ENCODE measurements at regions not wholly inside any gene's neighbourhood (a gene's known extent, or its start where the extent isn't known, plus 50 kb on each side); places are given as distances from the start of the nearest gene placed in this dataset.
"Not testable (repeated sequence)": the region's sequence is repeated elsewhere in the genome, so short reads cannot be mapped to it uniquely, and the experiment has no call there.

GRCh38 chr1:67902546-67903223 is 69.4 kb upstream of the GNG12 start:
- POLR2A ChIA-PET; H3K27me3 ChIP-seq (ENCODE audit: control insufficient read depth in 1 of 2, insufficient read depth in 2 of 2, low read length in 2 of 2); H3K9me3 ChIP-seq (ENCODE audit: control insufficient read depth in 1 of 2, insufficient read depth in 1 of 2, low read length in 2 of 2); H3K36me3 Mint-ChIP-seq (ENCODE audit: low read depth); H3K4me1 Mint-ChIP-seq (ENCODE audit: low read depth); H3K4me3 Mint-ChIP-seq; H3K27ac Mint-ChIP-seq; H3K36me3 ChIP-seq (ENCODE audit: insufficient read depth, low read length); H3K4me1 ChIP-seq (ENCODE audit: insufficient read depth, low read length); intact Hi-C loops (cut with DNase I, micrococcal nuclease); DNase-seq; CTCF ChIA-PET; H3K27ac ChIP-seq (ENCODE audit: low read depth in 1 of 2, low read length in 2 of 2); ATAC-seq (ENCODE audit: poor library complexity); H3K4me3 ChIP-seq (ENCODE audit: low read length); H3K9me3 Mint-ChIP-seq: not testable (repeated sequence)
- H3K27me3 Mint-ChIP-seq = peaks cover 15% of the 10 kb centered on the region

- H3K4me1 ChIP-seq (ENCODE audit: insufficient read depth, low read length) = no peaks in the 10 kb centered on the region
- DNase-seq (no peak), ATAC-seq (ENCODE audit: poor library complexity) (no peak)
- Mint-ChIP-seq H3K4me1 (ENCODE audit: low read depth) (no peaks in the 10 kb centered on the region), H3K4me3 (no peak overlapping the region), H3K9me3 (peaks cover 6% of the 10 kb centered on the region), H3K27ac (no peak overlapping the region), H3K27me3 (peaks cover 33% of the 10 kb centered on the region), H3K36me3 (ENCODE audit: low read depth) (no peaks in the 10 kb centered on the region)
- H3K36me3 ChIP-seq (ENCODE audit: insufficient read depth, low read length) = no peaks in the 10 kb centered on the region
- intact Hi-C loops (cut with DNase I, micrococcal nuclease) = no loop called here
- no peak for TF ChIP-seq CTCF (IDR thresholded peaks at IDR 0.05)
- POLR2A ChIA-PET = no interaction called here
- no peak overlapping the region for H3K4me3 ChIP-seq (ENCODE audit: low read length)
- peaks cover 0 to 11% of the 10 kb centered on the region in 2 experiments for H3K27me3 ChIP-seq (ENCODE audit: control insufficient read depth in 1 of 2, insufficient read depth in 2 of 2, low read length in 2 of 2)
- no peak overlapping the region for H3K27ac ChIP-seq (ENCODE audit: low read depth in 1 of 2, low read length in 2 of 2)
- CTCF ChIA-PET = no interaction called here
- no peaks in the 10 kb centered on the region for H3K9me3 ChIP-seq (ENCODE audit: control insufficient read depth in 1 of 2, insufficient read depth in 1 of 2, low read length in 2 of 2)
Observed at GRCh38 chr1:67898033-67898726, 64.9 kb upstream of the GNG12 start.

- no peak overlapping the region for H3K27ac ChIP-seq (ENCODE audit: low read depth in 1 of 2, low read length in 2 of 2)
- POLR2A ChIA-PET = no interaction called here
- Mint-ChIP-seq H3K4me3 (no peak overlapping the region), H3K27me3 (peaks cover 33% of the 10 kb centered on the region), H3K9me3 (peaks cover 6% of the 10 kb centered on the region), H3K27ac (no peak overlapping the region), H3K4me1 (ENCODE audit: low read depth) (no peaks in the 10 kb centered on the region), H3K36me3 (ENCODE audit: low read depth) (no peaks in the 10 kb centered on the region)
- H3K36me3 ChIP-seq (ENCODE audit: insufficient read depth, low read length) = no peaks in the 10 kb centered on the region
- intact Hi-C loops (cut with DNase I, micrococcal nuclease) = no loop called here
- H3K4me1 ChIP-seq (ENCODE audit: insufficient read depth, low read length) = no peaks in the 10 kb centered on the region
- TF ChIP-seq CTCF (IDR thresholded peaks at IDR 0.05) = no peak
- H3K9me3 ChIP-seq (ENCODE audit: control insufficient read depth in 1 of 2, insufficient read depth in 1 of 2, low read length in 2 of 2) = no peaks in the 10 kb centered on the region
- DNase-seq (no peak), ATAC-seq (ENCODE audit: poor library complexity) (no peak)
- H3K4me3 ChIP-seq (ENCODE audit: low read length) = no peak overlapping the region
- peaks cover 0 to 11% of the 10 kb centered on the region in 2 experiments for H3K27me3 ChIP-seq (ENCODE audit: control insufficient read depth in 1 of 2, insufficient read depth in 2 of 2, low read length in 2 of 2)
- CTCF ChIA-PET = no interaction called here
Observed at GRCh38 chr1:67897270-67897949, 64.1 kb upstream of the GNG12 start.

All from CD4-positive, alpha-beta T cell (primary cell).